SK-N-MC (cell line): ENCODE measurements at regions not wholly inside any gene's neighbourhood (a gene's known extent, or its start where the extent isn't known, plus 50 kb on each side); places are given as distances from the start of the nearest gene placed in this dataset.

Source experiments
- EZH2 ChIP-seq: fragments of 200-600 bp; sonication (generic); IDR thresholded peaks from one replicate; pipeline ENCODE4 v1.6.1; 2017; ENCODE audit warnings: antibody characterized with exemption
- FOXP2 ChIP-seq: optimal IDR thresholded peaks from 2 replicates; pipeline ENCODE3; 2011; ENCODE audit warnings: mild to moderate bottlenecking, moderate library complexity; ENCODE audit not compliant: insufficient read depth; ENCODE audit errors: extremely low read length, control extremely low read depth
- POLR2AphosphoS5 ChIP-seq: IDR thresholded peaks from 2 replicates; pipeline ENCODE4 v1.6.1; 2012; ENCODE audit warnings: mild to moderate bottlenecking, low read depth, low read length, borderline replicate concordance

DNA sequence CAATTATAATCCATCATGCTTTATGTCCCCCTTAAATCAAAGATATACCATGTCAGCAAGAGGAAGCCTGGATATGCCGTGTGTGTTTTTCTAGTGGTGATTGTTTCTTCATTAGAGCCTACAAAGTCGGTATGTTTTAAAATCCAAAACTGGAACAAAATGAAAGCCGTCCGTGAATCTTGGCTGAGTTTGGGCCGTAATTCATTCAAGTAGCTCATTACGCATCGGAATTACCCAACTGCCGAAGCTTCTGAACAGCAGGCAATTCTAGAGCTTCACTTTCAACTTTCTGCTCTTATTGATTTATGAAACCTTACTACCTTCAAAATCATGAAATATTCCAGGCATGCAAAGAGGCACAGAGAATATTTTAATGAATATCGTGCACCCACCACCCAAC, 224.7 kb downstream of the AACS start:
- TF ChIP-seq POLR2AphosphoS5 (no peak), EZH2 (no peak), FOXP2 (no peak)
